OCI-LY3 (cell line): ENCODE measurements at regions not wholly inside any gene's neighbourhood (a gene's known extent, or its start where the extent isn't known, plus 50 kb on each side); places are given as distances from the start of the nearest gene placed in this dataset.

ENCODE experiments used
- EZH2phosphoT487 ChIP-seq: fragments of 200-600 bp; shearing (Covaris generic); IDR thresholded peaks from 2 replicates; pipeline ENCODE4 v1.6.1; 2018; ENCODE audit warnings: antibody characterized with exemption, mixed run types, low read depth
- TF ChIP-seq, protein P1 (sequence below): fragments of 200-600, 300-600 bp; sonication (generic); IDR thresholded peaks from 2 replicates; pipeline ENCODE4 v1.5.1; 2014; ENCODE audit warnings: antibody characterized with exemption, low read length, low read depth

DNA sequence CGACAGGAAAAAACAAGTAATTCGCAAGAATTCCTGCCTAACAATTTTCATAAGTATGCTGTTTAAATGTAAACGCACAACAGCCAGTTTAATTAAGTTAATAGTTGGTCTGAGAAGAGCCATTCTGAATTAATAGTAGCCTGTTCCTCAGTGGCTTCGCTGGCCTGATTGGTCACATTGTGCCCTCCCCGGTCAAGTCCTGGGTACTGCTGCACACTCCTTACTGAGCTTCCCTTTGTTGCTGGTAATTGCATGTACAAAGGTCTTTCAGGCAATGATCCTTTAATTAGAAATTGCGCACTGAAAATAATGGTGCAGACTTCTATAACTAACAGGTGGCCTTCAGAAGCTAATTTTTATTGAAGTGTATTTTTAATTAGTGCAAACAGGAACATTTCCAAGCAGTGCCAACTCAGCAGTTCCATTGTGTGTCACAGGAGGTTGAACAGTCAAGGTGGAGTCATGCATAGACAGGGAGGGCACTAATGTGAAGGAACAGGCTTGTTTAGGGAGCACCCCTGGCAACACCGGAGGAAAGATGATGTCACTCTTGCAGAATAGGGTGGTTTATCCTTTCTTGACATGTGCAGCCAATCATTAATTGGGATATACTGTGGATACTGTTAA, 92.6 kb upstream of the SLC22A23 start:
- TF ChIP-seq, protein P1, sequence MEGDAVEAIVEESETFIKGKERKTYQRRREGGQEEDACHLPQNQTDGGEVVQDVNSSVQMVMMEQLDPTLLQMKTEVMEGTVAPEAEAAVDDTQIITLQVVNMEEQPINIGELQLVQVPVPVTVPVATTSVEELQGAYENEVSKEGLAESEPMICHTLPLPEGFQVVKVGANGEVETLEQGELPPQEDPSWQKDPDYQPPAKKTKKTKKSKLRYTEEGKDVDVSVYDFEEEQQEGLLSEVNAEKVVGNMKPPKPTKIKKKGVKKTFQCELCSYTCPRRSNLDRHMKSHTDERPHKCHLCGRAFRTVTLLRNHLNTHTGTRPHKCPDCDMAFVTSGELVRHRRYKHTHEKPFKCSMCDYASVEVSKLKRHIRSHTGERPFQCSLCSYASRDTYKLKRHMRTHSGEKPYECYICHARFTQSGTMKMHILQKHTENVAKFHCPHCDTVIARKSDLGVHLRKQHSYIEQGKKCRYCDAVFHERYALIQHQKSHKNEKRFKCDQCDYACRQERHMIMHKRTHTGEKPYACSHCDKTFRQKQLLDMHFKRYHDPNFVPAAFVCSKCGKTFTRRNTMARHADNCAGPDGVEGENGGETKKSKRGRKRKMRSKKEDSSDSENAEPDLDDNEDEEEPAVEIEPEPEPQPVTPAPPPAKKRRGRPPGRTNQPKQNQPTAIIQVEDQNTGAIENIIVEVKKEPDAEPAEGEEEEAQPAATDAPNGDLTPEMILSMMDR: no peak
- TF ChIP-seq EZH2phosphoT487: no peak
